Stomach (tissue), 4 donors: ENCODE measurements at regions not wholly inside any gene's neighbourhood (a gene's known extent, or its start where the extent isn't known, plus 50 kb on each side); places are given as distances from the start of the nearest gene placed in this dataset.

Source experiments
- CTCF ChIP-seq, 7 experiments: fragments of 450-650 bp in 4 of 7; fragments of 200-600 bp in 3 of 7; sonication (generic) in 3 of 7; IDR thresholded peaks; one replicate each; pipeline ENCODE4 v1.5.1; 2016 to 2019; ENCODE audit warnings: antibody characterized with exemption in 7 of 7, control low read depth in 2 of 7, mild to moderate bottlenecking in 1 of 7
- EP300 ChIP-seq: sonication (generic); formaldehyde crosslinking; IDR thresholded peaks from one replicate; pipeline ENCODE4 v1.6.1; 2017; ENCODE audit warnings: antibody characterized with exemption
- POLR2AphosphoS5 ChIP-seq, 3 donors: sonication (generic); formaldehyde crosslinking; IDR thresholded peaks; one replicate each; pipeline ENCODE4 v1.6.1; 2016; ENCODE audit warnings: antibody characterized with exemption in 3 of 3

- TF ChIP-seq CTCF (IDR thresholded peaks at IDR 0.05) (no peak), EP300 (no peak), POLR2AphosphoS5 (IDR thresholded peaks at IDR 0.05) (no peak)
Observed at GRCh38 chr16:51040637-51041036, 110.4 kb downstream of the SALL1 start.
